WTC11 (cell line): ENCODE measurements at regions not wholly inside any gene's neighbourhood (a gene's known extent, or its start where the extent isn't known, plus 50 kb on each side); places are given as distances from the start of the nearest gene placed in this dataset.

Experiments
- ATAC-seq: fragments of 200-7000 bp; cut with Tn5 transposase; 2 replicates; pipeline ENCODE4 v1.10.0; 2021; ENCODE audit warnings: mild to moderate bottlenecking, moderate library complexity
- CTCF ChIA-PET: fragments of 300-600 bp; sonication (Branson Sonifier 250); formaldehyde crosslinking; loops from one replicate; lab custom pipeline; 2021; ENCODE audit warnings: antibody characterized with exemption; lab: Charles Lee
- POLR2A ChIA-PET: fragments of 350-600 bp; sonication (Branson Sonifier 250); formaldehyde crosslinking; loops from one replicate; lab custom pipeline; 2021; ENCODE audit warnings: antibody characterized with exemption; lab: Charles Lee
- DNase-seq: peaks from one replicate; pipeline ENCODE4 v3.0.0; 2021; ENCODE audit warnings: low spot score
- H3K27ac Mint-ChIP-seq: 2 replicates; pipeline ENCODE4 v1.8.0; 2021; ENCODE audit warnings: mixed read lengths
- H3K27me3 Mint-ChIP-seq: 2 replicates; pipeline ENCODE4 v1.8.0; 2021; ENCODE audit warnings: low read depth, mild to moderate bottlenecking, moderate library complexity, mixed read lengths
- H3K36me3 Mint-ChIP-seq: 2 replicates; pipeline ENCODE4 v1.8.0; 2021; ENCODE audit warnings: mixed read lengths
- H3K4me1 Mint-ChIP-seq: 2 replicates; pipeline ENCODE4 v1.8.0; 2022; ENCODE audit warnings: mixed read lengths
- H3K4me3 Mint-ChIP-seq: 2 replicates; pipeline ENCODE4 v1.8.0; 2021; ENCODE audit warnings: mild to moderate bottlenecking, moderate library complexity, mixed read lengths
- H3K9me3 Mint-ChIP-seq: 2 replicates; pipeline ENCODE4 v1.8.0; 2021; ENCODE audit warnings: mixed read lengths
- ARID4B ChIP-seq: sonication (generic); formaldehyde crosslinking; IDR thresholded peaks from 2 replicates; pipeline ENCODE4 v1.8.0; 2023; ENCODE audit warnings: missing genetic modification reagents, mild to moderate bottlenecking, borderline replicate concordance
- CDX4 ChIP-seq: fragments of 250-450 bp; sonication (Bioruptor Pico); IDR thresholded peaks from 2 replicates; pipeline ENCODE4 v1.9.0; 2021; ENCODE audit warnings: moderate library complexity, mild to moderate bottlenecking, inconsistent platforms, borderline replicate concordance
- E2F1 ChIP-seq: sonication (generic); formaldehyde crosslinking; IDR thresholded peaks from 2 replicates; pipeline ENCODE4 v1.8.0; 2022; ENCODE audit warnings: mild to moderate bottlenecking, missing genetic modification reagents
- ELF4 ChIP-seq: sonication (generic); formaldehyde crosslinking; IDR thresholded peaks from 2 replicates; pipeline ENCODE4 v1.8.1; 2022; ENCODE audit warnings: low read depth, mild to moderate bottlenecking, moderate library complexity, missing genetic modification reagents
- EMX1 ChIP-seq: fragments of 250-450 bp; sonication (Bioruptor Pico); IDR thresholded peaks from 2 replicates; pipeline ENCODE4 v1.8.0; 2021; ENCODE audit warnings: mild to moderate bottlenecking
- ETV6 ChIP-seq: sonication (generic); formaldehyde crosslinking; IDR thresholded peaks from 2 replicates; pipeline ENCODE4 v1.8.1; 2022; ENCODE audit warnings: mild to moderate bottlenecking, missing genetic modification reagents
- FOXJ3 ChIP-seq: sonication (generic); formaldehyde crosslinking; IDR thresholded peaks from 2 replicates; pipeline ENCODE4 v1.9.0; 2021; ENCODE audit warnings: missing genetic modification reagents, mild to moderate bottlenecking, borderline replicate concordance
- FOXP4 ChIP-seq: sonication (generic); formaldehyde crosslinking; IDR thresholded peaks from 2 replicates; pipeline ENCODE4 v1.8.0; 2022; ENCODE audit warnings: mild to moderate bottlenecking, missing genetic modification reagents
- GABPB1 ChIP-seq: sonication (generic); formaldehyde crosslinking; IDR thresholded peaks from 2 replicates; pipeline ENCODE4 v1.8.1; 2023; ENCODE audit warnings: mild to moderate bottlenecking, missing genetic modification reagents
- JUN ChIP-seq: sonication (generic); formaldehyde crosslinking; IDR thresholded peaks from 2 replicates; pipeline ENCODE4 v1.8.0; 2023; ENCODE audit warnings: mild to moderate bottlenecking, missing genetic modification reagents
- MLX ChIP-seq: sonication (generic); formaldehyde crosslinking; IDR thresholded peaks from 2 replicates; pipeline ENCODE4 v1.8.1; 2023; ENCODE audit warnings: mild to moderate bottlenecking, missing genetic modification reagents, moderate library complexity
- MYBL2 ChIP-seq: sonication (generic); formaldehyde crosslinking; IDR thresholded peaks from 2 replicates; pipeline ENCODE4 v1.8.1; 2023; ENCODE audit warnings: mild to moderate bottlenecking, moderate library complexity, missing genetic modification reagents
- NR2C2 ChIP-seq: sonication (generic); formaldehyde crosslinking; IDR thresholded peaks from 2 replicates; pipeline ENCODE4 v1.8.0; 2022; ENCODE audit warnings: mild to moderate bottlenecking, missing genetic modification reagents
- OVOL2 ChIP-seq: fragments of 250-450 bp; sonication (Bioruptor Pico); IDR thresholded peaks from 2 replicates; pipeline ENCODE4 v1.9.0; 2021; ENCODE audit warnings: mild to moderate bottlenecking, borderline replicate concordance
- TEAD1 ChIP-seq: sonication (generic); formaldehyde crosslinking; IDR thresholded peaks from 2 replicates; pipeline ENCODE4 v1.8.0; 2022; ENCODE audit warnings: mild to moderate bottlenecking, missing genetic modification reagents
- TP53 ChIP-seq: sonication (generic); formaldehyde crosslinking; IDR thresholded peaks from 2 replicates; pipeline ENCODE4 v1.8.1; 2023; ENCODE audit warnings: mild to moderate bottlenecking, missing genetic modification reagents
- USF1 ChIP-seq: sonication (generic); formaldehyde crosslinking; IDR thresholded peaks from 2 replicates; pipeline ENCODE4 v1.8.0; 2022; ENCODE audit warnings: mild to moderate bottlenecking, missing genetic modification reagents
- ZBTB21 ChIP-seq: sonication (generic); formaldehyde crosslinking; IDR thresholded peaks from 2 replicates; pipeline ENCODE4 v1.8.1; 2023; ENCODE audit warnings: mild to moderate bottlenecking, missing genetic modification reagents, borderline replicate concordance
- ZMAT4 ChIP-seq: fragments of 250-450 bp; sonication (Bioruptor Pico); IDR thresholded peaks from 2 replicates; pipeline ENCODE4 v1.9.0; 2021; ENCODE audit warnings: mild to moderate bottlenecking
- ZNF671 ChIP-seq: fragments of 250-450 bp; sonication (Bioruptor Pico); IDR thresholded peaks from 2 replicates; pipeline ENCODE4 v1.8.0; 2021; ENCODE audit warnings: mild to moderate bottlenecking

GRCh38 chr17:33948309-33948708, 306.8 kb upstream of the CCL2 start:
- DNase-seq, result no peak
- H3K27me3 Mint-ChIP-seq, result no peaks in the 10 kb centered on the region
- no peak overlapping the region for H3K4me3 Mint-ChIP-seq
- CTCF ChIA-PET, result interaction anchor here (0.9 to 3.2 kb wide), 8 partner anchors 19 to 222 kb away, joined by 3 to 20 read pairs (median 4); no protein-coding TSS in a partner anchor
- TF ChIP-seq MYBL2 (CRISPR knock-in tag) (no peak), CDX4 (CRISPR knock-in tag) (no peak), FOXJ3 (CRISPR knock-in tag) (no peak), JUN (CRISPR knock-in tag) (no peak), ELF4 (CRISPR knock-in tag) (no peak), ETV6 (CRISPR knock-in tag) (no peak), ZBTB21 (CRISPR knock-in tag) (no peak), ZMAT4 (CRISPR knock-in tag) (no peak), EMX1 (CRISPR knock-in tag) (no peak), FOXP4 (CRISPR knock-in tag) (no peak), NR2C2 (no peak), E2F1 (CRISPR knock-in tag) (no peak), ZNF671 (CRISPR knock-in tag) (no peak), MLX (no peak), GABPB1 (CRISPR knock-in tag) (no peak), TEAD1 (no peak), OVOL2 (no peak), TP53 (CRISPR knock-in tag) (no peak), ARID4B (CRISPR knock-in tag) (no peak), USF1 (CRISPR knock-in tag) (no peak)
- POLR2A ChIA-PET, result no interaction called here
- H3K9me3 Mint-ChIP-seq, result no peaks in the 10 kb centered on the region
- H3K4me1 Mint-ChIP-seq, result peaks cover 2% of the 10 kb centered on the region; the same call in 1 of the 2 replicates
- no peak for ATAC-seq
- H3K36me3 Mint-ChIP-seq, result no peaks in the 10 kb centered on the region
- H3K27ac Mint-ChIP-seq, result no peak overlapping the region
